AG09309 (cell line): ENCODE measurements at regions not wholly inside any gene's neighbourhood (a gene's known extent, or its start where the extent isn't known, plus 50 kb on each side); places are given as distances from the start of the nearest gene placed in this dataset.

Source experiments
- DNase-seq: peaks from one replicate; pipeline ENCODE4 v3.0.0-alpha.2; 2010; ENCODE audit warnings: low read depth
- H3K4me3 ChIP-seq: 2 replicates; pipeline ENCODE4 v1.5.1; 2011; ENCODE audit warnings: mild to moderate bottlenecking, low read depth, low read length, moderate library complexity; ENCODE audit not compliant: control insufficient read depth
- CTCF ChIP-seq: IDR thresholded peaks from 2 replicates; pipeline ENCODE4 v1.5.1; 2011; ENCODE audit warnings: mild to moderate bottlenecking, low read depth, low read length, inconsistent platforms; ENCODE audit not compliant: insufficient read depth, control insufficient read depth; ENCODE audit errors: missing control alignments

- no peak for DNase-seq
- TF ChIP-seq CTCF, result no peak
Measured at GRCh38 chr11:15724601-15725000, 609.9 kb downstream of the INSC start.

DNA sequence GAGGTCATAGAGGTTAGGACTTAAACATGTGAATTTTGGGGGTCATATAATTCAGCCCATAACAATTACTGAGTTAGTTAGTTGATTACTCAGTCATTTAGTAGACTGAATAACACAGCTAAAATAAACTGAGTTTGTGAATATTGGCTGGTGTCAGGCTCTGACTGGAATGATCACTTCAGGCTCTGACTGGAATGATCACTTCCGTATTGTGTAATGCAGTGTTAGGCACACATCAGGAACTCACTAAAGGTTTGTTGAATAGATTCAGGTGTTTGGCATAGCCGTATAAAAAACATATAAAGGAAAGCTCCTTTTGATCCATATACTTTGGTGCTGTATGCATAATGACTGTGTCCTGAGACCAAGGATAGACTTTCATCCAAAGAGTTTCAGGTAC lies 610.5 kb downstream of the INSC start:
- no peak for TF ChIP-seq CTCF
- DNase-seq, result no peak
- no peak overlapping the region for H3K4me3 ChIP-seq

More at GRCh38 chr11:15724601-15725000, 609.9 kb downstream of the INSC start:
- no peak overlapping the region for H3K4me3 ChIP-seq

- no peak overlapping the region for H3K4me3 ChIP-seq
- no peak for DNase-seq
- no peak for TF ChIP-seq CTCF
Measured at GRCh38 chr11:15726221-15726746, 611.6 kb downstream of the INSC start.

- TF ChIP-seq CTCF, result no peak
- no peak for DNase-seq
- no peak overlapping the region for H3K4me3 ChIP-seq
Measured at GRCh38 chr11:15726893-15727519, 612.3 kb downstream of the INSC start.

DNA sequence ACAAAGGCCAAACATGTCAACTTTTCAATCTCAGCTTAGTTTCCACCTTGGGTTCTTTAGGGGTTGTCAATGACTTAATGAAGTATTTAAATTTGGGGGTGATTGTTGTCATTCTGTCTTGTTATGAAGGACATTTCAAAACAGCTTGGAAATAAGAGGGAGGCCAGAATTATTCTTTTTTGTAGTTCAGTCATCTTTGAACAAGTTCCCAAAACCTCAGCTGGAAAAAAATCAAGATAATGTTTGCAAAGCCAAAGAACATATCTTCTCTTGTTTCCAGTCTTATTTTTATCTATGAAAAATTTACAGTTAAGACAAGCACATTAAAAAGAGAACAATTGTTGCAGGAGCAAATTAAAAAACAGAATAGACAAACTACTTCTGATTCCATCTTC lies 612.8 kb downstream of the INSC start:
- H3K4me3 ChIP-seq, result no peak overlapping the region
- DNase-seq, result no peak
- no peak for TF ChIP-seq CTCF

DNA sequence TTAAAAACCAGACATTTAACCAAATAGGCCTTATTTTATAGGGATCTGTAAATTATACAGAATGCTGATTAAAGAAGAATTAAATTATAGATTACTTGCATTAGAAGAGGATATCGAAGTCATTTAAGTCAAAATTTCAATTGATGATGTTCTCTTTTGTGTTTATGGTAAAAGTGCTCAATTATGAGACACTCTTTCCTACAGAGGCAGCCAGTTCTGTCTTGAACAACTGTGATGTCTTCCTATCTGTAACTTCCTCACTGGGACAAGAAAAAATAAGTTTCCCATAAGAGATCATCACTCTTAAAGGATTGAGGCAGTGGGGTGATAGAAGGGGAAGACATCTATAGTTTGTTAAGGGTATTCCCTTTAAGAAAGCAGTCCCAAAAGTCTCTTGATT lies 613.5 kb downstream of the INSC start:
- no peak for DNase-seq
- H3K4me3 ChIP-seq, result no peak overlapping the region
- no peak for TF ChIP-seq CTCF
